ENCODE measurements at regions not wholly inside any gene's neighbourhood (a gene's known extent, or its start where the extent isn't known, plus 50 kb on each side); places are given as distances from the start of the nearest gene placed in this dataset.
"Not testable (repeated sequence)": the region's sequence is repeated elsewhere in the genome, so short reads cannot be mapped to it uniquely, and the experiment has no call there.

GRCh38 chr5:37971483-37972024, 131.7 kb upstream of the GDNF start:
- no peak for DNase-seq (ENCODE audit: low read depth in 2 of 2, low spot score in 1 of 2)

- no peak for DNase-seq (ENCODE audit: low read depth in 2 of 2, low spot score in 1 of 2)
These were observed 127.0 kb upstream of the GDNF start for GRCh38 chr5:37966871-37967270.

- DNase-seq (ENCODE audit: low read depth in 2 of 2, low spot score in 1 of 2), result no peak
These were observed 126.5 kb upstream of the GDNF start for GRCh38 chr5:37966291-37966690.

GRCh38 chr5:37962389-37962788, 122.5 kb upstream of the GDNF start:
- no peak for DNase-seq (ENCODE audit: low read depth in 2 of 2, low spot score in 1 of 2)

GRCh38 chr5:37957218-37957617, 117.4 kb upstream of the GDNF start:
- DNase-seq (ENCODE audit: low read depth in 2 of 2, low spot score in 1 of 2), result no peak

- DNase-seq (ENCODE audit: low read depth in 2 of 2, low spot score in 1 of 2), result no peak
These were observed 115.9 kb upstream of the GDNF start for GRCh38 chr5:37955748-37956147.

- no peak for DNase-seq (ENCODE audit: low read depth in 2 of 2, low spot score in 1 of 2)
These were observed 114.7 kb upstream of the GDNF start for GRCh38 chr5:37954561-37954960.

- no peak for DNase-seq (ENCODE audit: low read depth in 2 of 2, low spot score in 1 of 2)
These were observed 112.3 kb upstream of the GDNF start for GRCh38 chr5:37951946-37952721.

- DNase-seq (ENCODE audit: low read depth in 2 of 2, low spot score in 1 of 2), result no peak
These were observed 110.6 kb upstream of the GDNF start for GRCh38 chr5:37950436-37950835.

- DNase-seq (ENCODE audit: low read depth in 2 of 2, low spot score in 1 of 2), result no peak
These were observed 105.6 kb upstream of the GDNF start for GRCh38 chr5:37945446-37945845.

- not testable (repeated sequence) for DNase-seq (ENCODE audit: low read depth in 2 of 2, low spot score in 1 of 2)
These were observed 103.3 kb upstream of the GDNF start for GRCh38 chr5:37943136-37943535.

GRCh38 chr5:37940931-37941623, 101.2 kb upstream of the GDNF start:
- no peak for DNase-seq (ENCODE audit: low read depth in 2 of 2, low spot score in 1 of 2)

GRCh38 chr5:37938861-37939260, 99.0 kb upstream of the GDNF start:
- DNase-seq (ENCODE audit: low read depth in 2 of 2, low spot score in 1 of 2), result no peak

GRCh38 chr5:37938076-37938852, 98.4 kb upstream of the GDNF start:
- no peak for DNase-seq (ENCODE audit: low read depth in 2 of 2, low spot score in 1 of 2)

GRCh38 chr5:37936091-37936490, 96.2 kb upstream of the GDNF start:
- no peak for DNase-seq (ENCODE audit: low read depth in 2 of 2, low spot score in 1 of 2)

GRCh38 chr5:37933576-37933975, 93.7 kb upstream of the GDNF start:
- no peak for DNase-seq (ENCODE audit: low read depth in 2 of 2, low spot score in 1 of 2)

- no peak for DNase-seq (ENCODE audit: low read depth in 2 of 2, low spot score in 1 of 2)
These were observed 92.6 kb upstream of the GDNF start for GRCh38 chr5:37932450-37932849.

GRCh38 chr5:37931541-37931940, 91.7 kb upstream of the GDNF start:
- DNase-seq (ENCODE audit: low read depth in 2 of 2, low spot score in 1 of 2), result no peak

GRCh38 chr5:37930350-37930749, 90.5 kb upstream of the GDNF start:
- no peak for DNase-seq (ENCODE audit: low read depth in 2 of 2, low spot score in 1 of 2)

- no peak for DNase-seq (ENCODE audit: low read depth in 2 of 2, low spot score in 1 of 2)
These were observed 90.0 kb upstream of the GDNF start for GRCh38 chr5:37929791-37930190.

GRCh38 chr5:37927753-37928152, 87.9 kb upstream of the GDNF start:
- not testable (repeated sequence) for DNase-seq (ENCODE audit: low read depth in 2 of 2, low spot score in 1 of 2)

- no peak for DNase-seq (ENCODE audit: low read depth in 2 of 2, low spot score in 1 of 2)
These were observed 86.9 kb upstream of the GDNF start for GRCh38 chr5:37926732-37927131.

Measured in stimulated activated CD8-positive, alpha-beta memory T cell treated with anti-CD3 and anti-CD28 coated beads, Interleukin-4, amount 100 ng/mL, for 4 hours (primary cell).